GM23338 (cell line): ENCODE measurements at regions not wholly inside any gene's neighbourhood (a gene's known extent, or its start where the extent isn't known, plus 50 kb on each side); places are given as distances from the start of the nearest gene placed in this dataset.

Experiments
- ATAC-seq: fragments of 200-7000 bp; cut with Tn5 transposase; 3 replicates; pipeline ENCODE4 v1.9.1; 2020
- DNase-seq: peaks from one replicate; pipeline ENCODE4 v3.0.0-alpha.2; 2015; ENCODE audit warnings: low spot score
- H2AFZ ChIP-seq: fragments of 200-600 bp; sonication (generic); 2 replicates; pipeline ENCODE4 v1.8.0; 2016; ENCODE audit warnings: antibody characterized with exemption, mild to moderate bottlenecking, moderate library complexity
- H3F3A ChIP-seq: fragments of 200-600 bp; sonication (generic); replicated peaks from 2 replicates; pipeline ENCODE4 v1.8.0; 2017; ENCODE audit warnings: antibody characterized with exemption, mixed run types, low read depth
- H3K27ac ChIP-seq: fragments of 200-600 bp; sonication (generic); 2 replicates; pipeline ENCODE4 v1.6.1; 2016; ENCODE audit warnings: low read depth
- H3K27me3 ChIP-seq: fragments of 200-600 bp; sonication (generic); 2 replicates; pipeline ENCODE4 v1.8.0; 2016; ENCODE audit warnings: mild to moderate bottlenecking, mixed run types, moderate library complexity; ENCODE audit not compliant: insufficient read depth
- H3K36me3 ChIP-seq: fragments of 200-600 bp; sonication (generic); 2 replicates; pipeline ENCODE4 v1.8.0; 2016; ENCODE audit warnings: mild to moderate bottlenecking; ENCODE audit not compliant: insufficient read depth
- H3K4me1 ChIP-seq: fragments of 200-600 bp; sonication (generic); 2 replicates; pipeline ENCODE4 v1.8.0; 2016; ENCODE audit warnings: mild to moderate bottlenecking, moderate library complexity; ENCODE audit not compliant: insufficient read depth
- H3K4me2 ChIP-seq: fragments of 200-600 bp; sonication (generic); 2 replicates; pipeline ENCODE4 v1.7.1; 2017; ENCODE audit warnings: mixed run types
- H3K4me3 ChIP-seq: fragments of 200-600 bp; sonication (generic); 2 replicates; pipeline ENCODE4 v1.6.1; 2016; ENCODE audit warnings: mixed run types
- H3K79me2 ChIP-seq: fragments of 200-600 bp; sonication (generic); replicated peaks from 2 replicates; pipeline ENCODE4 v1.8.0; 2017; ENCODE audit warnings: mild to moderate bottlenecking; ENCODE audit not compliant: insufficient read depth
- H3K9me2 ChIP-seq: fragments of 200-600 bp; sonication (generic); 2 replicates; pipeline ENCODE4 v1.8.0; 2017; ENCODE audit not compliant: insufficient read depth
- H4K20me1 ChIP-seq: fragments of 200-600 bp; sonication (generic); replicated peaks from 2 replicates; pipeline ENCODE4 v1.8.0; 2017; ENCODE audit warnings: mild to moderate bottlenecking; ENCODE audit not compliant: insufficient read depth
- H3K27ac Mint-ChIP-seq: 2 replicates; pipeline ENCODE4 v1.8.0; 2020; ENCODE audit warnings: inconsistent platforms, mild to moderate bottlenecking, moderate library complexity, mixed read lengths
- H3K27me3 Mint-ChIP-seq: 3 replicates; pipeline ENCODE4 v1.8.0; 2022; ENCODE audit warnings: low read depth, mild to moderate bottlenecking, moderate library complexity, mixed read lengths, inconsistent platforms; ENCODE audit not compliant: insufficient read depth, poor library complexity
- H3K36me3 Mint-ChIP-seq: 3 replicates; pipeline ENCODE4 v1.8.0; 2021; ENCODE audit warnings: low read depth, mild to moderate bottlenecking, inconsistent platforms, moderate library complexity, mixed read lengths
- H3K4me1 Mint-ChIP-seq: 3 replicates; pipeline ENCODE4 v1.8.0; 2020; ENCODE audit warnings: mild to moderate bottlenecking, inconsistent platforms, mixed read lengths
- H3K4me3 Mint-ChIP-seq: 3 replicates; pipeline ENCODE4 v1.8.0; 2021; ENCODE audit warnings: moderate library complexity, mild to moderate bottlenecking, inconsistent platforms, mixed read lengths
- H3K9me3 Mint-ChIP-seq: 3 replicates; pipeline ENCODE4 v1.8.0; 2020; ENCODE audit warnings: moderate library complexity, mild to moderate bottlenecking, inconsistent platforms, mixed read lengths
- EZH2 ChIP-seq: fragments of 200-600 bp; sonication (generic); IDR thresholded peaks from one replicate; pipeline ENCODE4 v1.8.0; 2017; ENCODE audit warnings: antibody characterized with exemption, mild to moderate bottlenecking, low read depth; ENCODE audit not compliant: unreplicated experiment
- EZH2phosphoT487 ChIP-seq: fragments of 200-600 bp; sonication (generic); IDR thresholded peaks from one replicate; pipeline ENCODE4 v1.8.1; 2018; ENCODE audit warnings: antibody characterized with exemption; ENCODE audit not compliant: unreplicated experiment
- JUNB ChIP-seq: IDR thresholded peaks from one replicate; pipeline ENCODE4 v1.6.1; 2016; ENCODE audit warnings: antibody characterized with exemption; ENCODE audit not compliant: unreplicated experiment
- ZNF114 ChIP-seq: fragments of 250-450 bp; sonication (Bioruptor Pico); IDR thresholded peaks from 2 replicates; pipeline ENCODE4 v1.5.0; 2020; ENCODE audit warnings: mild to moderate bottlenecking, moderate library complexity
- ZNF331 ChIP-seq: fragments of 250-450 bp; sonication (Bioruptor Pico); IDR thresholded peaks from 2 replicates; pipeline ENCODE4 v1.5.0; 2020; ENCODE audit warnings: low read depth, mild to moderate bottlenecking, moderate library complexity
- ZNF462 ChIP-seq: fragments of 250-450 bp; sonication (Bioruptor Pico); IDR thresholded peaks from 2 replicates; pipeline ENCODE4 v1.5.0; 2020; ENCODE audit warnings: mild to moderate bottlenecking, moderate library complexity

GRCh38 chr1:60867782-60868181, 214.6 kb upstream of the NFIA start (continued):
- no peak for TF ChIP-seq ZNF462 (CRISPR knock-in tag)
- no peak for TF ChIP-seq JUNB

- Mint-ChIP-seq H3K9me3 (no peaks in the 10 kb centered on the region), H3K27ac (no peak overlapping the region), H3K4me1 (peaks cover 47% of the 10 kb centered on the region), H3K4me3 (no peak overlapping the region), H3K27me3 (no peaks in the 10 kb centered on the region), H3K36me3 (no peaks in the 10 kb centered on the region)
- Histone ChIP-seq H3K4me1 (peaks cover 59% of the 10 kb centered on the region), H4K20me1 (no peaks in the 10 kb centered on the region), H3K27ac (no peak overlapping the region), H3K36me3 (no peaks in the 10 kb centered on the region), H2AFZ (no peak overlapping the region; the same call in 1 of the 2 replicates), H3K27me3 (no peaks in the 10 kb centered on the region), H3K4me3 (no peak overlapping the region), H3K9me2 (no peaks in the 10 kb centered on the region), H3F3A (no peaks in the 10 kb centered on the region), H3K4me2 (no peak overlapping the region; the same call in 1 of the 2 replicates), H3K79me2 (no peaks in the 10 kb centered on the region)
- TF ChIP-seq ZNF114 (CRISPR knock-in tag), result no peak
- no peak for TF ChIP-seq ZNF331
- no peak for TF ChIP-seq EZH2phosphoT487
- no peak for TF ChIP-seq EZH2
- ATAC-seq (no peak), DNase-seq (no peak)
Measured at GRCh38 chr1:60866917-60867531, 215.3 kb upstream of the NFIA start.
